ENCODE measurements at regions not wholly inside any gene's neighbourhood (a gene's known extent, or its start where the extent isn't known, plus 50 kb on each side); places are given as distances from the start of the nearest gene placed in this dataset.

DNA sequence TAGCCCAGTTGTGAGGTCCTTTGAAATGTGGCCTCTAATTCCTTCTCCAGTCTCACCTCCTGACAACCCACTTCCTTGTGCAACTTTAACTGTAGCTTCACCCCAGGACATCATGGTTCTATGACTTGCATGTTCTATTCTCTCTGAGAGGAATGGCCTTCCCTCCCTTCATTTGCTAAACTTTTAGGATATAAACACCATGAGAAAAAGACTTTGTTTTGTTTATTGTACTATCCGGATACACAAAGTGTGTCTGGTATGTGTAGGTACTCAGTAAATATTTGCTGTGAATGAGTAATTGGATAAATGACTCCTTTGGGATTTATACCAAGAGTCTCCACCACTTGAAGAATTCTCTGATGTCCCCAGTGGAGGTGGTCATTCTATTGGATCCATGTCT lies 547.6 kb downstream of the INSC start:
- no peak for DNase-seq (ENCODE audit: low read depth)
- TF ChIP-seq, protein P1, sequence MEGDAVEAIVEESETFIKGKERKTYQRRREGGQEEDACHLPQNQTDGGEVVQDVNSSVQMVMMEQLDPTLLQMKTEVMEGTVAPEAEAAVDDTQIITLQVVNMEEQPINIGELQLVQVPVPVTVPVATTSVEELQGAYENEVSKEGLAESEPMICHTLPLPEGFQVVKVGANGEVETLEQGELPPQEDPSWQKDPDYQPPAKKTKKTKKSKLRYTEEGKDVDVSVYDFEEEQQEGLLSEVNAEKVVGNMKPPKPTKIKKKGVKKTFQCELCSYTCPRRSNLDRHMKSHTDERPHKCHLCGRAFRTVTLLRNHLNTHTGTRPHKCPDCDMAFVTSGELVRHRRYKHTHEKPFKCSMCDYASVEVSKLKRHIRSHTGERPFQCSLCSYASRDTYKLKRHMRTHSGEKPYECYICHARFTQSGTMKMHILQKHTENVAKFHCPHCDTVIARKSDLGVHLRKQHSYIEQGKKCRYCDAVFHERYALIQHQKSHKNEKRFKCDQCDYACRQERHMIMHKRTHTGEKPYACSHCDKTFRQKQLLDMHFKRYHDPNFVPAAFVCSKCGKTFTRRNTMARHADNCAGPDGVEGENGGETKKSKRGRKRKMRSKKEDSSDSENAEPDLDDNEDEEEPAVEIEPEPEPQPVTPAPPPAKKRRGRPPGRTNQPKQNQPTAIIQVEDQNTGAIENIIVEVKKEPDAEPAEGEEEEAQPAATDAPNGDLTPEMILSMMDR (IDR thresholded peaks at IDR 0.05; ENCODE audit: insufficient read depth, low read depth, low read length): no peak
- H3K4me3 ChIP-seq (ENCODE audit: low read depth, low read length): no peak overlapping the region

DNA sequence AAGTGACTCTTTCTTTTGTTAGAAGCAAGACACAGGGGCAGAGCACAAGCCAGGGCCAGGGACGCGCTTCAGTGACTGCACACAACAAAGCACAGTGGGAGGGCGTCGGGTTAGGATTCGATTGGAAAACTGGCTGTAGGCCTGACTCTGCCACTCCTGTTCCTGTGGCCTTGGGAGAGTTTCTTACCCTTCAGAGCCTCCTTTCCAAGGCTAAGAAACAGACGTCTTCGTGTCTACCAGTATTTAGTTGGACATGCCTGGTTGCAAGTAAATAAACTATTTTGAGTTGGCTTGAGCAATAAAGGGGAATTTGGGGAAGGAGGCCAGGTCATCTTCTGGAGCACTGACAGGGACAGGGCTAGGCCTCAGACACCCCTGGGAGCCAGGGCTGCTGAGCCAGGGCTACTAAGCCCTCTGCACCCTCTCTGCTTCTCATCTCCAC lies 549.1 kb downstream of the INSC start:
- DNase-seq (ENCODE audit: low read depth): no peak
- TF ChIP-seq, protein P1 (IDR thresholded peaks at IDR 0.05; ENCODE audit: insufficient read depth, low read depth, low read length): no peak

DNA sequence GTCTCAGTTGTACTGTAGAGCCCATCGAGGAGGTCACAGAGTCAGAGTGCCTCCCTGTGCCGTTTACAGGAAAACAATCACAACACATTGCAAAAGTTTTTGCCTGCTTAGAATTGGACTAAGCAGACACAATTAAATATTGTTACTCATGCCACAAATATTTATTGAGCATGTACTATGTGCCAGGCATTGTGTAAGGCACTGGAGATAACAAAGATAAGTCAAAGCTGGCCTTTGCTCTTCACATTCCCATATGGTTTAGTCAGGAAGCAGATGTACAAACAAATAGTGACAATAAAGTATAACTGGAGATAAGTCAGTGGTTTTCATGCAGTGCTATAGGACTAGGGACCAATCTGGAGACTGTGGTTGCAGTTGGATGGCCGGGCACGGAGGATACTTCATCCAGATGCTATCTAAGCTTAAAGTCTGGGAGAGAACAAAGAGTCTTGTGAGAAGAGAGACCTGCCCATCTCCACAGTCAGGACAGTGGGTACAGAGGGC lies 550.7 kb downstream of the INSC start:
- H3K4me3 ChIP-seq (ENCODE audit: low read depth, low read length): no peak overlapping the region
- TF ChIP-seq, protein P1 (IDR thresholded peaks at IDR 0.05; ENCODE audit: insufficient read depth, low read depth, low read length): no peak
- peak; percentile 98 for DNase-seq (ENCODE audit: low read depth)

More for the DNA sequence above, 549.1 kb downstream of the INSC start:
- no peak overlapping the region for H3K4me3 ChIP-seq (ENCODE audit: low read depth, low read length)

DNA sequence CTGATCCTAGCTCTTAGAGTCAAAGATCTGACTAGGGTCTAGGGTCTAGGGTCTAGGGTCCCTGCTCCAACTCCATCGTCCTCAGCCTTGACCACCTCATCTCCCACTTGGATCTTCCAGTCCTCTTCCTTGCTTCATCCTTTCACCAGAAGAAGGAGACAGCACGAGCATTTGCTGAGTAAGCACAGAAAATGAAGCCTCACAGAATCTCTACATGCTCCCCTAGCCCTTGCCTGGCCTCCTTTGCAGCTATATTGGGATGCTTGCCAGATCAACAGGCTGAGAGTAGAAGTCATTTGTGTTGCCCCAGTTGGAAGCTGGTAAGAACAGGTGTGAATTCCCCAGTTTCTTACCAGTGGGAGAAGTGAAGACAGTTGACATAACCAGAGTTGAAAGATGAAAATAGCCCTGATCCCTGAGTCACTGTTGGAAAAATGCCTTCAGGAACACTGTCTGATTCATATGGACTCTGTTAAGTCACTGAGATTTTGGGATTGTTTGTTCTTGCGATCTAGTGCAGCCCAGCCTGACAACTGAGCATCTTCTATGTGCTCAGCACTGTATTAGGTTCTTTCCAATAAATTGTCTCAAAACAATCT lies 552.5 kb downstream of the INSC start:
- DNase-seq (ENCODE audit: low read depth): peak; percentile 30
- TF ChIP-seq, protein P1 (IDR thresholded peaks at IDR 0.05; ENCODE audit: insufficient read depth, low read depth, low read length): no peak
- no peak overlapping the region for H3K4me3 ChIP-seq (ENCODE audit: low read depth, low read length)

DNA sequence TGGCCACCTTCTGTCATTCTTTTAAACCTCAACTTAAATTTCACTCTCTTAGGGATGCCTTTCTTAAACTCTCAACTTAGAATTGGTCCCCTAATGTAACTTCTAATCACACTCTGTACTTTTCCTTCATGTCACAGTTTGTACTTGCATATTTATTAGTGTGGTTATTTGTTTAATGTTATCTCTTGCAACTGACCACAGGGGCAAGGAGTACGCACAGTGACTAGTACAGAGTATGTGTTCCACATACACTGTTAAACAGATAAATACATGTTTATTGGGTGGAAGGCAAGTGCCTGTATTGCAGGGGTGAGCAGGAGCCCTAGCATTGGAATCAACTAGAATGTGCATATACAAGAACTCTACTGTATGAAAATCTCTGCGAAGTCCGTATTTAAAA lies 554.0 kb downstream of the INSC start:
- peak; percentile 93 for DNase-seq (ENCODE audit: low read depth)

DNA sequence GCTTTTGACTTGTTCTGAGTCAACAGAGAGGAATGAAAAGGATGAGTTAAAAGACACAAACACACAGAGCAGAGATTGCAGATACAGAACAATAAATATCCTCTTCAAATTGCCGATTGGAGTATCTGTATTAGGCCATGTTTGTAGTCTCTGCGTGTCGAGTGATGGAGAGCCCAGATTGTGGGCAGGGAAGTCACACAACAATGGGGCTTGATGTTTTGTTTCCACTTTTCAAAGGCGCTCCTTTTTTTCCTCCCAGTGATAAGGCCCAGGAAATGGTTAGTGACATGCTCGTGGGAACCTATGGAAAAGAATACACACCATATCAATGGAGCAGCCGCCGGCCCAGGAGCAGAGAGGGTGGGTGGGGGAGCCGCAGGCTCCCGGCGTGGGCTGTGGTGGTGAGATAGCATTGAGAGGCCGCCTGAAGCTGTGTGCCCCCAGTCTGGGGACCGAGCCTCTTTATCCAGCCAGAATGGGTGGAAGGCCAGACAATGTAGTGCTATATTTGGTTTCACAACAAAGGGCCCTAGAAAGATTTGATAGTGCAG lies 555.9 kb downstream of the INSC start:
- TF ChIP-seq, protein P1 (IDR thresholded peaks at IDR 0.05; ENCODE audit: insufficient read depth, low read depth, low read length): no peak
- peak; percentile 38 for DNase-seq (ENCODE audit: low read depth)
- H3K4me3 ChIP-seq (ENCODE audit: low read depth, low read length): no peak overlapping the region

More for the DNA sequence above, 554.0 kb downstream of the INSC start:
- H3K4me3 ChIP-seq (ENCODE audit: low read depth, low read length): no peak overlapping the region
- TF ChIP-seq, protein P1 (IDR thresholded peaks at IDR 0.05; ENCODE audit: insufficient read depth, low read depth, low read length): no peak
